HCT116 (cell line): ENCODE measurements at regions not wholly inside any gene's neighbourhood (a gene's known extent, or its start where the extent isn't known, plus 50 kb on each side); places are given as distances from the start of the nearest gene placed in this dataset.

Experiments
- ATAC-seq: fragments of 200-7000 bp; cut with Tn5 transposase; 2 replicates; pipeline ENCODE4 v1.9.1; 2020; ENCODE audit warnings: mild to moderate bottlenecking, moderate library complexity
- BruUV-seq: library from RNA; stranded (reverse); fragments of 400-500 nt; replicated peaks from 2 replicates; lab custom pipeline; 2021; lab: Mats Ljungman, UMichigan
- CTCF ChIA-PET: fragments of 300-600 bp; sonication (Branson Sonifier 250); formaldehyde crosslinking; loops from one replicate; lab custom pipeline; 2021; ENCODE audit warnings: antibody characterized with exemption; lab: Charles Lee
- POLR2A ChIA-PET: fragments of 300-600, 350-600 bp; sonication (Branson Sonifier 250); formaldehyde crosslinking; loops from one replicate; lab custom pipeline; 2021; ENCODE audit warnings: antibody characterized with exemption; lab: Charles Lee
- RAD21 ChIA-PET, 2 experiments: fragments of 300-600 bp; sonication (Branson Sonifier 250); formaldehyde crosslinking; loops; one replicate each; lab custom pipeline; 2023; ENCODE audit warnings: low total read pairs in 2 of 2; ENCODE audit not compliant: uncharacterized antibody in 2 of 2, unreplicated experiment in 2 of 2, low non-redundant PET in 1 of 2; lab: Charles Lee
- DNase-seq: peaks from one replicate; pipeline ENCODE4 v3.0.0-alpha.2; 2010; ENCODE audit warnings: low read depth, low spot score
- H2AFZ ChIP-seq: fragments of 200-600 bp; shearing (Covaris generic), sonication (generic); 2 replicates; pipeline ENCODE4 v1.6.1; 2017; ENCODE audit warnings: low read depth, mixed run types, mixed read lengths, antibody characterized with exemption, low read length; ENCODE audit not compliant: poor library complexity, severe bottlenecking
- H3K27ac ChIP-seq: 2 replicates; pipeline ENCODE4 v1.5.1; 2012; ENCODE audit warnings: low read depth, low read length
- H3K27me3 ChIP-seq: fragments of 200-600 bp; sonication (generic); 2 replicates; pipeline ENCODE4 v1.6.1; 2016; ENCODE audit warnings: mixed run types, low read length, mixed read lengths; ENCODE audit not compliant: insufficient read depth
- H3K36me3 ChIP-seq, 2 experiments: fragments of 200-500 bp in 1 of 2; fragments of 200-600 bp in 1 of 2; sonication (Bioruptor generic) in 1 of 2; sonication (generic) in 1 of 2; 2 replicates each; pipeline versions ENCODE4 v1.5.1 to v1.6.1; 2014 to 2016; ENCODE audit warnings: low read length in 2 of 2, inconsistent platforms in 1 of 2, mixed read lengths in 1 of 2, mixed run types in 1 of 2; ENCODE audit not compliant: insufficient read depth in 2 of 2, control insufficient read depth in 1 of 2
- H3K4me1 ChIP-seq, 2 experiments: fragments of 200-600 bp in 1 of 2; sonication (generic) in 1 of 2; 2 replicates each; pipeline versions ENCODE4 v1.5.1 to v1.6.1; 2012 to 2017; ENCODE audit warnings: low read length in 2 of 2, inconsistent platforms in 1 of 2, mild to moderate bottlenecking in 1 of 2, mixed read lengths in 1 of 2, mixed run types in 1 of 2, moderate library complexity in 1 of 2; ENCODE audit not compliant: insufficient read depth in 2 of 2, control insufficient read depth in 1 of 2
- H3K4me2 ChIP-seq: fragments of 200-600 bp; sonication (generic); 2 replicates; pipeline ENCODE4 v1.6.1; 2017; ENCODE audit warnings: mixed run types, low read length, mixed read lengths
- H3K4me3 ChIP-seq, 2 experiments: fragments of 200-600 bp in 1 of 2; sonication (generic) in 1 of 2; replicated peaks in 1 of 2; 2 replicates each; pipeline ENCODE4 v1.5.1; 2011 to 2016; ENCODE audit warnings: low read length in 2 of 2, control low read depth in 1 of 2, low read depth in 1 of 2, mild to moderate bottlenecking in 1 of 2, mixed read lengths in 1 of 2, mixed run types in 1 of 2
- H3K79me2 ChIP-seq: fragments of 200-600 bp; sonication (generic); 2 replicates; pipeline ENCODE4 v1.6.1; 2017; ENCODE audit warnings: mild to moderate bottlenecking, mixed run types, low read length, moderate library complexity, mixed read lengths; ENCODE audit not compliant: insufficient read depth
- H3K9ac ChIP-seq: fragments of 200-600 bp; sonication (generic); 2 replicates; pipeline ENCODE4 v1.6.1; 2016; ENCODE audit warnings: low read length, mixed read lengths
- H3K9me2 ChIP-seq: fragments of 200-600 bp; sonication (generic), shearing (Covaris generic); 2 replicates; pipeline ENCODE4 v1.6.1; 2017; ENCODE audit warnings: mixed run types, mild to moderate bottlenecking, moderate library complexity; ENCODE audit not compliant: insufficient read depth
- H3K9me3 ChIP-seq, 2 experiments: fragments of 200-500 bp in 1 of 2; fragments of 200-600 bp in 1 of 2; sonication (Bioruptor generic) in 1 of 2; sonication (generic) in 1 of 2; 2 replicates each; pipeline ENCODE4 v1.6.1; 2014 to 2017; ENCODE audit warnings: low read length in 2 of 2, mixed read lengths in 2 of 2, inconsistent platforms in 1 of 2, low read depth in 1 of 2, mild to moderate bottlenecking in 1 of 2, mixed run types in 1 of 2, moderate library complexity in 1 of 2; ENCODE audit not compliant: control insufficient read depth in 1 of 2, insufficient read depth in 1 of 2
- H4K20me1 ChIP-seq: fragments of 200-600 bp; sonication (generic), shearing (Covaris generic); 2 replicates; pipeline ENCODE4 v1.6.1; 2017; ENCODE audit warnings: mixed run types, mild to moderate bottlenecking, moderate library complexity; ENCODE audit not compliant: insufficient read depth
- CEBPB ChIP-seq: IDR thresholded peaks from 2 replicates; pipeline ENCODE4 v1.6.1; 2012; ENCODE audit warnings: low read depth
- EGR1 ChIP-seq: IDR thresholded peaks from 2 replicates; pipeline ENCODE4 v1.6.1; 2012; ENCODE audit warnings: low read depth
- ELF1 ChIP-seq: IDR thresholded peaks from 2 replicates; pipeline ENCODE4 v1.6.1; 2012; ENCODE audit warnings: low read depth, borderline replicate concordance
- JUND ChIP-seq: IDR thresholded peaks from 2 replicates; pipeline ENCODE4 v1.6.1; 2012
- POLR2AphosphoS5 ChIP-seq: IDR thresholded peaks from 2 replicates; pipeline ENCODE4 v1.6.1; 2011; ENCODE audit warnings: mild to moderate bottlenecking, low read depth, low read length, moderate library complexity
- SIN3A ChIP-seq: IDR thresholded peaks from 2 replicates; pipeline ENCODE4 v1.6.1; 2012; ENCODE audit warnings: low read depth
- SP1 ChIP-seq: IDR thresholded peaks from 2 replicates; pipeline ENCODE4 v1.6.1; 2012; ENCODE audit warnings: low read depth
- SRF ChIP-seq: IDR thresholded peaks from 2 replicates; pipeline ENCODE4 v1.6.1; 2012; ENCODE audit warnings: low read depth
- TCF7L2 ChIP-seq: IDR thresholded peaks from 2 replicates; pipeline ENCODE4 v1.7.0; 2011; ENCODE audit warnings: borderline replicate concordance, inconsistent platforms; ENCODE audit not compliant: insufficient read depth, insufficient read length; ENCODE audit errors: extremely low read depth
- YY1 ChIP-seq: IDR thresholded peaks from 2 replicates; pipeline ENCODE4 v1.6.1; 2011; ENCODE audit warnings: low read length, low read depth, moderate library complexity, mild to moderate bottlenecking; ENCODE audit not compliant: insufficient replicate concordance; ENCODE audit errors: extremely low read depth
- ZNF274 ChIP-seq: fragments of 200-500 bp; sonication (Bioruptor generic); IDR thresholded peaks from 2 replicates; pipeline ENCODE4 v1.6.1; 2014; ENCODE audit warnings: mild to moderate bottlenecking, low read depth, low read length, inconsistent platforms
- intact Hi-C: fragments of 100-400 bp; cut with micrococcal nuclease; formaldehyde crosslinking; loops from 2 replicates; pipeline ENCODE4 v1.10.0; 2022

DNA sequence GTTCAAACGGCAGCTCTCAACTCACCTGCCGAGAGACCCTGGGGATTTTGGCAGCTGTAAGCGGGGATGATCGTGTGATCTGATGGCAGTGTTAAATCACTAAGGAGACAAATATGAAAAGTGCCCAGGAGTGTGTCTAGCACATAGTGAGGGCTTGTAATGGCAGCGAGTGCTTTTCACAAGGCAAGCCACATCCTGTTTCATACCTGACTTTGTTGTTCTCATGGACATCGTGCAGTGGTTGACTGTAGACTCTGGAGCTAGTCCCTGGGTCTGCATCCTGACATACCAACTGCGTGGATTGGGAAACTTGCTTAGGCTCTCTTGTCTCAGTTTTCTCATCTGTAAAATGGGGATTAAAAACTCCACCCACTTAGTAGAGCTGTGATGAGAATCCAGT lies 148.5 kb downstream of the VRK1 start:
- H3K27ac ChIP-seq, result no peak overlapping the region
- no peak overlapping the region for H3K4me2 ChIP-seq
- no peak overlapping the region for H2AFZ ChIP-seq
- CTCF ChIA-PET, result no interaction called here
- no peaks in the 10 kb centered on the region for H3K9me3 ChIP-seq
- no peaks in the 10 kb centered on the region for H3K27me3 ChIP-seq
- DNase-seq, result no peak
- no peaks in the 10 kb centered on the region for H3K9me2 ChIP-seq
- no peak for ATAC-seq
- BruUV-seq, result no TSS peak
- POLR2A ChIA-PET, result no interaction called here
- no peak overlapping the region for H3K9ac ChIP-seq
- no peak overlapping the region for H3K4me3 ChIP-seq
- intact Hi-C loops, result no loop called here
- H4K20me1 ChIP-seq, result no peaks in the 10 kb centered on the region
- TF ChIP-seq EGR1, result no peak
- TF ChIP-seq POLR2AphosphoS5, result no peak
- no peak for TF ChIP-seq JUND
- TF ChIP-seq ELF1, result no peak
- TF ChIP-seq SRF, result no peak
- TF ChIP-seq YY1, result no peak
- no peak for TF ChIP-seq TCF7L2
- TF ChIP-seq SIN3A, result no peak
- no peak for TF ChIP-seq ZNF274
- no peak for TF ChIP-seq CEBPB
- H3K79me2 ChIP-seq, result no peaks in the 10 kb centered on the region
- no peaks in the 10 kb centered on the region for H3K4me1 ChIP-seq
- 0 out of 4 replicates have a peak, but pooled peaks cover 0 to 5% of the 10 kb centered on the region in 2 experiments for H3K36me3 ChIP-seq
- RAD21 ChIA-PET, result no interaction called here

DNA sequence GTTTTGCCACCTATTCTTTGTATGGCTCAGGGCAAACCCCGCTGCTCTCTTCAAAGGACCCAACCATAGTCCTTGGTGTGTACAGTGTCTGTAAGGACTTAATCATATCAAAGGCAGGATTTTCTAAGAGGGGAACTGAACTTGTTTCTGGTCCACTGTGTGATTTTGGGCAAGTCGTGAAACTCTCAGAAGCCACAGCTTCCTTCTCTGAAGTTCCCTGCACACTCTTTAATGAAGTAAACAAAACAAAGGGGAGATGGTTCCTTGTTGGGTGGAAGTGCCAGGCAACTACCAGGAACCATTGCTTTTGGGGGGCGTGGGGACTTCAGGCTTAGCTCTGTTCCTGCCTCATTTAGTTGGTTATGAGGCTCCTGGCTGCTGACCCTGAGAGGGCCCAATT lies 152.4 kb downstream of the VRK1 start:
- H3K27ac ChIP-seq, result no peak overlapping the region
- H3K4me3 ChIP-seq, result no peak overlapping the region
- no peak overlapping the region for H3K9ac ChIP-seq
- POLR2A ChIA-PET, result no interaction called here
- H3K4me1 ChIP-seq, result no peaks in the 10 kb centered on the region
- TF ChIP-seq SP1, result no peak
- no peak overlapping the region for H3K4me2 ChIP-seq
- 0 out of 4 replicates have a peak, but pooled peaks cover 0 to 5% of the 10 kb centered on the region in 2 experiments for H3K36me3 ChIP-seq
- intact Hi-C loops, result no loop called here
- H4K20me1 ChIP-seq, result no peaks in the 10 kb centered on the region
- RAD21 ChIA-PET, result no interaction called here
- H3K9me2 ChIP-seq, result no peaks in the 10 kb centered on the region
- DNase-seq, result no peak
- no peaks in the 10 kb centered on the region for H3K9me3 ChIP-seq
- no peaks in the 10 kb centered on the region for H3K27me3 ChIP-seq
- no peak overlapping the region for H2AFZ ChIP-seq
- no peak for ATAC-seq
- H3K79me2 ChIP-seq, result no peaks in the 10 kb centered on the region
- BruUV-seq, result no TSS peak
- CTCF ChIA-PET, result no interaction called here
